ENCODE measurements at regions not wholly inside any gene's neighbourhood (a gene's known extent, or its start where the extent isn't known, plus 50 kb on each side); places are given as distances from the start of the nearest gene placed in this dataset.

DNA sequence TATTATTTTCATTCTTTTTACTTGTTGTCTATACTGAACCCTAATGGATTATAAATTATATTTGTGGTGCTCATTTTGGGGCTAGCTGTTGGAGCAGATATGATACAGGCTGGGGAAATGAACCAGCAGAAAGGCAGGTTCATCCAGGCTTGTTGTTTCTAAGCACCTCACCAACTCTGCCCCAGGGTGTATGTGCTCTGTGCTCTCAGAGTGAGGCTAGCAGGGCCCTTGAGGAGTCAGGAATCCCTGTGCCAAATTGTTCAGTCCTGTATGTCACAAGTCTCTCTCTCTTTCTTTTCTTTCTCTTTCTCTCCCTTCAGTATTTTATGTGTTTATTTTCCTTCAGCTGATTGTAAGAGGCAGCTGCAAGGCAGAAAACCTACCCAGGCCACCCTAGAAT lies 181.1 kb upstream of the DPP10 start:
- Histone ChIP-seq H3K4me3 (replicated peaks; ENCODE audit: insufficient read depth, low read length) (no peak overlapping the region), H3K27me3 (ENCODE audit: insufficient read depth, poor library complexity, severe bottlenecking) (no peaks in the 10 kb centered on the region), H3K27ac (replicated peaks) (no peak overlapping the region)
- no peak for DNase-seq (ENCODE audit: low read depth in 1 of 2, low spot score in 1 of 2)
- no peak for TF ChIP-seq SPI1 (IDR thresholded peaks at IDR 0.05; ENCODE audit: borderline replicate concordance, low read depth)
- TF ChIP-seq, protein P1, sequence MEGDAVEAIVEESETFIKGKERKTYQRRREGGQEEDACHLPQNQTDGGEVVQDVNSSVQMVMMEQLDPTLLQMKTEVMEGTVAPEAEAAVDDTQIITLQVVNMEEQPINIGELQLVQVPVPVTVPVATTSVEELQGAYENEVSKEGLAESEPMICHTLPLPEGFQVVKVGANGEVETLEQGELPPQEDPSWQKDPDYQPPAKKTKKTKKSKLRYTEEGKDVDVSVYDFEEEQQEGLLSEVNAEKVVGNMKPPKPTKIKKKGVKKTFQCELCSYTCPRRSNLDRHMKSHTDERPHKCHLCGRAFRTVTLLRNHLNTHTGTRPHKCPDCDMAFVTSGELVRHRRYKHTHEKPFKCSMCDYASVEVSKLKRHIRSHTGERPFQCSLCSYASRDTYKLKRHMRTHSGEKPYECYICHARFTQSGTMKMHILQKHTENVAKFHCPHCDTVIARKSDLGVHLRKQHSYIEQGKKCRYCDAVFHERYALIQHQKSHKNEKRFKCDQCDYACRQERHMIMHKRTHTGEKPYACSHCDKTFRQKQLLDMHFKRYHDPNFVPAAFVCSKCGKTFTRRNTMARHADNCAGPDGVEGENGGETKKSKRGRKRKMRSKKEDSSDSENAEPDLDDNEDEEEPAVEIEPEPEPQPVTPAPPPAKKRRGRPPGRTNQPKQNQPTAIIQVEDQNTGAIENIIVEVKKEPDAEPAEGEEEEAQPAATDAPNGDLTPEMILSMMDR (IDR thresholded peaks at IDR 0.05; ENCODE audit: insufficient read depth, low read length), result no peak
- TF ChIP-seq, protein P2, sequence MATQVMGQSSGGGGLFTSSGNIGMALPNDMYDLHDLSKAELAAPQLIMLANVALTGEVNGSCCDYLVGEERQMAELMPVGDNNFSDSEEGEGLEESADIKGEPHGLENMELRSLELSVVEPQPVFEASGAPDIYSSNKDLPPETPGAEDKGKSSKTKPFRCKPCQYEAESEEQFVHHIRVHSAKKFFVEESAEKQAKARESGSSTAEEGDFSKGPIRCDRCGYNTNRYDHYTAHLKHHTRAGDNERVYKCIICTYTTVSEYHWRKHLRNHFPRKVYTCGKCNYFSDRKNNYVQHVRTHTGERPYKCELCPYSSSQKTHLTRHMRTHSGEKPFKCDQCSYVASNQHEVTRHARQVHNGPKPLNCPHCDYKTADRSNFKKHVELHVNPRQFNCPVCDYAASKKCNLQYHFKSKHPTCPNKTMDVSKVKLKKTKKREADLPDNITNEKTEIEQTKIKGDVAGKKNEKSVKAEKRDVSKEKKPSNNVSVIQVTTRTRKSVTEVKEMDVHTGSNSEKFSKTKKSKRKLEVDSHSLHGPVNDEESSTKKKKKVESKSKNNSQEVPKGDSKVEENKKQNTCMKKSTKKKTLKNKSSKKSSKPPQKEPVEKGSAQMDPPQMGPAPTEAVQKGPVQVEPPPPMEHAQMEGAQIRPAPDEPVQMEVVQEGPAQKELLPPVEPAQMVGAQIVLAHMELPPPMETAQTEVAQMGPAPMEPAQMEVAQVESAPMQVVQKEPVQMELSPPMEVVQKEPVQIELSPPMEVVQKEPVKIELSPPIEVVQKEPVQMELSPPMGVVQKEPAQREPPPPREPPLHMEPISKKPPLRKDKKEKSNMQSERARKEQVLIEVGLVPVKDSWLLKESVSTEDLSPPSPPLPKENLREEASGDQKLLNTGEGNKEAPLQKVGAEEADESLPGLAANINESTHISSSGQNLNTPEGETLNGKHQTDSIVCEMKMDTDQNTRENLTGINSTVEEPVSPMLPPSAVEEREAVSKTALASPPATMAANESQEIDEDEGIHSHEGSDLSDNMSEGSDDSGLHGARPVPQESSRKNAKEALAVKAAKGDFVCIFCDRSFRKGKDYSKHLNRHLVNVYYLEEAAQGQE (IDR thresholded peaks at IDR 0.05; ENCODE audit: insufficient replicate concordance, low read depth), result no peak
- no peak for TF ChIP-seq POLR2AphosphoS5 (IDR thresholded peaks at IDR 0.05; ENCODE audit: low read depth)
- TF ChIP-seq GABPA (IDR thresholded peaks at IDR 0.05; ENCODE audit: low read depth), result no peak

DNA sequence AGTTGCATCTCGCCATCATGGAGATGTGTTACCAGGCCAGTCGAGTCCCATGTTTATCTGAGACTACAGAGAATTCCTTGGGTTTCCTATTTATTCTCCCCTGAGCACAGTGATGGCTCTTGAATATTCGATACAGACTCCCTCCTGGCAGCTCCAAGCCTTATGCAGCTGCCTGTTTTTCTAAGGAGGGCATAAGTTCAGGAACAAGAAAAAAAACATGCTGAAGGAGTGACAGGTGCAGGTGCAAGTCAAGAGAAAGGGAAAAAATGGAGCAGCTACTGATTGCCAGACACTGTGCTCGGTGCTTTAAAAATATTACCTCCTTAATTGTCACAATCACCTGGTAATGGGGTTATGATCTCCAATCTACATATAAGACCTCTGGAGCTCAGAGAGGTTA lies 177.2 kb upstream of the DPP10 start:
- no peak for DNase-seq (ENCODE audit: low read depth in 1 of 2, low spot score in 1 of 2)
- H3K27ac ChIP-seq (replicated peaks), result no peak overlapping the region
- H3K4me3 ChIP-seq (replicated peaks; ENCODE audit: insufficient read depth, low read length), result no peak overlapping the region
- TF ChIP-seq GABPA (IDR thresholded peaks at IDR 0.05; ENCODE audit: low read depth) (no peak), SPI1 (IDR thresholded peaks at IDR 0.05; ENCODE audit: borderline replicate concordance, low read depth) (no peak), POLR2AphosphoS5 (IDR thresholded peaks at IDR 0.05; ENCODE audit: low read depth) (no peak)
- TF ChIP-seq, protein P2 (IDR thresholded peaks at IDR 0.05; ENCODE audit: insufficient replicate concordance, low read depth), result no peak
- TF ChIP-seq, protein P1 (IDR thresholded peaks at IDR 0.05; ENCODE audit: insufficient read depth, low read length), result no peak
- no peaks in the 10 kb centered on the region for H3K27me3 ChIP-seq (ENCODE audit: insufficient read depth, poor library complexity, severe bottlenecking)

DNA sequence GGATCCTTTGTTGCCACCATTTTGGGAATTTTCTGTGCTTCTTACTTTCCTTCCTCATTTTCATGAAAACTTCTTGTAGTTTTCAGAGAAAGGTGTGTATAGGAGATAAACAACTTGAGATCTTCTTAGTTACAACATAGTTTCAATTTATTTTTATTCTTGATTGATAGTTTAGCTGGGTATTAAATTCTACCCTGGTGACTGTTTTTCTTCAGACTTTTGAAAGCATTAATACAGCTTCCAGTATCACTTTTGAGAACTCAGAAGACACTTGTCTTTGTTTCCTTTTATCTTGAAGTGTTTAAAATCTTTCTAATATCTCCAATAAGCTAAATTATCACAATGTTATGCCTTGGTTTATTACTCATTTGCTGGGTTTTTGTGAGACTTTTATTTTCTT lies 167.5 kb upstream of the DPP10 start:
- no peak for TF ChIP-seq POLR2AphosphoS5 (IDR thresholded peaks at IDR 0.05; ENCODE audit: low read depth)
- no peak for TF ChIP-seq SPI1 (IDR thresholded peaks at IDR 0.05; ENCODE audit: borderline replicate concordance, low read depth)
- TF ChIP-seq, protein P1 (IDR thresholded peaks at IDR 0.05; ENCODE audit: insufficient read depth, low read length), result no peak
- TF ChIP-seq GABPA (IDR thresholded peaks at IDR 0.05; ENCODE audit: low read depth), result no peak
- TF ChIP-seq, protein P2 (IDR thresholded peaks at IDR 0.05; ENCODE audit: insufficient replicate concordance, low read depth), result no peak
- no peaks in the 10 kb centered on the region for H3K27me3 ChIP-seq (ENCODE audit: insufficient read depth, poor library complexity, severe bottlenecking)

More for the DNA sequence above, 167.5 kb upstream of the DPP10 start:
- Histone ChIP-seq H3K27ac (replicated peaks) (no peak overlapping the region), H3K4me3 (replicated peaks; ENCODE audit: insufficient read depth, low read length) (no peak overlapping the region)
- DNase-seq (ENCODE audit: low read depth in 1 of 2, low spot score in 1 of 2), result no peak
